Heart right ventricle (tissue), 16 donors: ENCODE measurements at regions not wholly inside any gene's neighbourhood (a gene's known extent, or its start where the extent isn't known, plus 50 kb on each side); places are given as distances from the start of the nearest gene placed in this dataset.
A peak's percentile ranks its signal among the peaks of the same experiment; 100 is the strongest.

Experiments used
- ATAC-seq, 8 donors: fragments of 200-7000 bp; cut with Tn5 transposase; one replicate each; pipeline ENCODE4 v1.9.1; 2020; ENCODE audit warnings: mild to moderate bottlenecking in 8 of 8, moderate library complexity in 8 of 8, moderate number of reproducible peaks in 1 of 8
- DNase-seq, 2 donors: peaks; one replicate each; pipeline ENCODE4 v3.0.0-alpha.2; 2020
- H3K27ac ChIP-seq, 10 donors: fragments of 200-600 bp; sonication (generic) in 2 of 10; one replicate each; pipeline versions ENCODE4 v1.5.0 to v1.8.0; 2020 to 2022; ENCODE audit warnings: mild to moderate bottlenecking in 3 of 10
- H3K27me3 ChIP-seq, 7 donors: fragments of 200-600 bp; one replicate each; pipeline ENCODE4 v1.8.0; 2021 to 2022; ENCODE audit warnings: mild to moderate bottlenecking in 2 of 7
- H3K36me3 ChIP-seq, 9 donors: fragments of 200-600 bp; sonication (generic) in 1 of 9; one replicate each; pipeline versions ENCODE4 v1.5.0 to v1.8.0; 2020 to 2022; ENCODE audit warnings: mild to moderate bottlenecking in 2 of 9
- H3K4me1 ChIP-seq, 9 donors: fragments of 200-600 bp; sonication (generic) in 1 of 9; one replicate each; pipeline versions ENCODE4 v1.5.0 to v1.8.0; 2020 to 2022; ENCODE audit warnings: mild to moderate bottlenecking in 4 of 9
- H3K4me3 ChIP-seq, 10 donors: fragments of 200-600 bp; sonication (generic) in 2 of 10; one replicate each; pipeline versions ENCODE4 v1.5.0 to v1.8.0; 2020 to 2022; ENCODE audit warnings: mild to moderate bottlenecking in 7 of 10, moderate library complexity in 2 of 10
- H3K9me3 ChIP-seq, 11 donors: fragments of 200-600 bp in 10 of 11; sonication (generic) in 2 of 11; one replicate each; pipeline versions ENCODE4 v1.5.0 to v1.8.0; 2013 to 2022; ENCODE audit warnings: mild to moderate bottlenecking in 2 of 11, control low read depth in 1 of 11, moderate library complexity in 1 of 11
- WGBS, 2 donors: extraction: QIAGEN DNeasy Blood & Tissue Kit; methylation state at CpG; one replicate each; pipeline ENCODE4 v1.1.7; 2013; ENCODE audit warnings: inconsistent platforms in 1 of 2; 5-methylcytosine and 5-hydroxymethylcytosine counted together
- intact Hi-C, 10 donors: fragments of 100-400 bp; cut with DNase I; formaldehyde crosslinking; loops; one replicate each; pipeline versions ENCODE4 v1.11.1 to v1.14.2; 2022
- TF ChIP-seq, protein P1 (sequence below), 9 donors: fragments of 200-600 bp; sonication (generic) in 2 of 9; IDR thresholded peaks; one replicate each; pipeline versions ENCODE4 v1.5.0 to v1.8.0; 2021 to 2022; ENCODE audit warnings: antibody characterized with exemption in 9 of 9, mild to moderate bottlenecking in 5 of 9, moderate library complexity in 1 of 9
- donor health status: Arrhythmogenic right ventricular cardiomyopathy.
- donor health status: ischemic (EF 13 %, LVEDD 7.1; RV severe dilation, severe dysfunction).
- donor health status: healthy with polysubstance abuse.
- donor health status: DM: no; HTN: yes; CAD: no.
- donor health status: DM: no; HTN: no; CAD: no.
- donor health status: ischemic (EF 25% LVEDD 6.9; RV normal size, moderate dysfunction).
- donor health status: ischemic (EF 25% LVEDD 5.7; RV mildly dilated, moderate dysfunction).
- donor health status: healthy.
- donor health status: DM: yes; HTN: yes; CAD: no.
- donor health status: Ischemic cardiomyopathy.
- donor health status: ischemic (EF 35%, LVEDD 5.7; RV mildly dilated, moderate dysfunction).
- donor health status: nonischemic (EF 11% LVEDD 7.7; RV severe dilation, severe dysfunction).
- donor health status: DM: yes; HTN: yes; CAD: no.
- donor health status: PGD.
- donor health status: ischemic (EF 29% LVEDD 5.4; RV normal size, mild dysfunction).
- donor health status: nonischemic (EF 23%, LVEDD 6.1; RV moderate dilation, normal function).

- TF ChIP-seq, protein P1, sequence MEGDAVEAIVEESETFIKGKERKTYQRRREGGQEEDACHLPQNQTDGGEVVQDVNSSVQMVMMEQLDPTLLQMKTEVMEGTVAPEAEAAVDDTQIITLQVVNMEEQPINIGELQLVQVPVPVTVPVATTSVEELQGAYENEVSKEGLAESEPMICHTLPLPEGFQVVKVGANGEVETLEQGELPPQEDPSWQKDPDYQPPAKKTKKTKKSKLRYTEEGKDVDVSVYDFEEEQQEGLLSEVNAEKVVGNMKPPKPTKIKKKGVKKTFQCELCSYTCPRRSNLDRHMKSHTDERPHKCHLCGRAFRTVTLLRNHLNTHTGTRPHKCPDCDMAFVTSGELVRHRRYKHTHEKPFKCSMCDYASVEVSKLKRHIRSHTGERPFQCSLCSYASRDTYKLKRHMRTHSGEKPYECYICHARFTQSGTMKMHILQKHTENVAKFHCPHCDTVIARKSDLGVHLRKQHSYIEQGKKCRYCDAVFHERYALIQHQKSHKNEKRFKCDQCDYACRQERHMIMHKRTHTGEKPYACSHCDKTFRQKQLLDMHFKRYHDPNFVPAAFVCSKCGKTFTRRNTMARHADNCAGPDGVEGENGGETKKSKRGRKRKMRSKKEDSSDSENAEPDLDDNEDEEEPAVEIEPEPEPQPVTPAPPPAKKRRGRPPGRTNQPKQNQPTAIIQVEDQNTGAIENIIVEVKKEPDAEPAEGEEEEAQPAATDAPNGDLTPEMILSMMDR (IDR thresholded peaks at IDR 0.05) = no peak
- no peak overlapping the region for H3K27ac ChIP-seq
- DNase-seq (no peak), ATAC-seq (peak in 1 of 8 donors; percentile 13)
- H3K27me3 ChIP-seq = peaks cover 0 to 5% (median 0%) of the 10 kb centered on the region in 7 donors
- no peak overlapping the region for H3K4me3 ChIP-seq
- intact Hi-C loops = no loop called here
- no peaks in the 10 kb centered on the region for H3K4me1 ChIP-seq
- WGBS, 2 donors = 69 to 77% methylated on average over 3 of the region's 3 CpGs
- H3K9me3 ChIP-seq = no peaks in the 10 kb centered on the region
- H3K36me3 ChIP-seq = no peaks in the 10 kb centered on the region
Observed at GRCh38 chr14:98014851-98015615, 1217.9 kb downstream of the VRK1 start.

GRCh38 chr14:98015921-98016320, 1218.7 kb downstream of the VRK1 start:
- H3K36me3 ChIP-seq = no peaks in the 10 kb centered on the region
- no peak overlapping the region for H3K4me3 ChIP-seq
- TF ChIP-seq, protein P1 (IDR thresholded peaks at IDR 0.05) = no peak
- H3K9me3 ChIP-seq = no peaks in the 10 kb centered on the region
- intact Hi-C loops = no loop called here
- 46 to 63% methylated on average over 2 of the region's 2 CpGs for WGBS, 2 donors
- ATAC-seq (no peak), DNase-seq (no peak)
- no peaks in the 10 kb centered on the region for H3K4me1 ChIP-seq
- peaks cover 0 to 5% (median 0%) of the 10 kb centered on the region in 7 donors for H3K27me3 ChIP-seq
- no peak overlapping the region for H3K27ac ChIP-seq

- no peak for ATAC-seq
- 66 to 68% methylated on average over 2 of the region's 2 CpGs for WGBS, 2 donors
Observed at GRCh38 chr14:98018628-98019027, 1221.4 kb downstream of the VRK1 start.

GRCh38 chr14:98022541-98023520, 1225.6 kb downstream of the VRK1 start:
- Histone ChIP-seq H3K27me3 (peaks cover 0 to 11% (median 0%) of the 10 kb centered on the region in 7 donors), H3K27ac (no peak overlapping the region), H3K4me1 (no peaks in the 10 kb centered on the region), H3K4me3 (no peak overlapping the region), H3K9me3 (no peaks in the 10 kb centered on the region), H3K36me3 (no peaks in the 10 kb centered on the region)
- WGBS, 2 donors = 56 to 57% methylated on average over 11 of the region's 11 CpGs
- no peak for DNase-seq
- ATAC-seq = no peak
- intact Hi-C loops = no loop called here
- TF ChIP-seq, protein P1 (IDR thresholded peaks at IDR 0.05) = no peak

More at GRCh38 chr14:98018628-98019027, 1221.4 kb downstream of the VRK1 start:
- DNase-seq = no peak
- Histone ChIP-seq H3K4me1 (no peaks in the 10 kb centered on the region), H3K4me3 (no peak overlapping the region), H3K36me3 (no peaks in the 10 kb centered on the region), H3K9me3 (no peaks in the 10 kb centered on the region), H3K27me3 (peaks cover 0 to 5% (median 0%) of the 10 kb centered on the region in 7 donors), H3K27ac (no peak overlapping the region)
- intact Hi-C loops = no loop called here
- TF ChIP-seq, protein P1 (IDR thresholded peaks at IDR 0.05) = no peak
